HG03520 (cell line): ENCODE measurements at regions not wholly inside any gene's neighbourhood (a gene's known extent, or its start where the extent isn't known, plus 50 kb on each side); places are given as distances from the start of the nearest gene placed in this dataset.
"Not testable (repeated sequence)": the region's sequence is repeated elsewhere in the genome, so short reads cannot be mapped to it uniquely, and the experiment has no call there.

ENCODE experiments used
- ATAC-seq: cut with Tn5 transposase; IDR thresholded peaks from one replicate; pipeline ENCODE4 v1.9.1; 2021; ENCODE audit warnings: mild to moderate bottlenecking, moderate library complexity; ENCODE audit not compliant: unreplicated experiment

DNA sequence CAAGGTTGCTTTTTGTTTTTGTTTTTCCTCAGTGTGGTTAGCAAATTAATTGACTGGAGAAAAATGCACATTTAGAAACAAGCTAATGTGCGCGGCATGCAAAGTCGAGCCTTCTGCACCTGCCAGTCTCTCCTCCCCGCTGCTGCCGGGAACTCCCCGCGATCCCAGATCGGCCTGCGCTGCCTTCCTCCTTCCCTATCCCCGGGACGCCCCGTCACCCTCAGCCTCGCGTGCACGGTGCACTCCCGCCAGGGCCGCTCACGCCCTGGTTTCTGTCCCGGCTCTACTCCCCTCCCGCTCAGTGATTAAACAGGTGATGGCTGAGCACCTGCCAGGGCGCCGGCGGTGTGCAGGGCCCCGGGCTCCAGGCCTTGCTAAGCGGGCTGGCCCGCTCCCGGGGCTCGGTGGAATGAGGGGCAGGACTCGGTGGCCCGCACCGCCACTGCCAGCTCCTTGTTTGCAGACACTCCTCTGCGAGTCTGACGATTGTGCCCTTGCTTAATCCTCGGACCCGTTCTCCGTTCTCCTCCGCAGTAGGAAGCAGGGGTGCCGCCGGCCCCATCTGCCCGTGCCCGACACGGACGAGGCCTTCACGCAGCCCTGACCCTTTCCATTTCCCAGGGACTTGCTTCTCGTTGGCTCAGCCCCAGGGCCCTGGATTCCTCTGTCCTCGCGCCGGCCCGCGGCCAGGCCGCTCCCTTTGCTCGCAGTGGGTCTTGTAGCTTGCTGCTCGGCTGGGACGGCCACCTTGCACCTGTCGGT lies 143.4 kb downstream of the TRIML1 start:
- ATAC-seq, result no peak

DNA sequence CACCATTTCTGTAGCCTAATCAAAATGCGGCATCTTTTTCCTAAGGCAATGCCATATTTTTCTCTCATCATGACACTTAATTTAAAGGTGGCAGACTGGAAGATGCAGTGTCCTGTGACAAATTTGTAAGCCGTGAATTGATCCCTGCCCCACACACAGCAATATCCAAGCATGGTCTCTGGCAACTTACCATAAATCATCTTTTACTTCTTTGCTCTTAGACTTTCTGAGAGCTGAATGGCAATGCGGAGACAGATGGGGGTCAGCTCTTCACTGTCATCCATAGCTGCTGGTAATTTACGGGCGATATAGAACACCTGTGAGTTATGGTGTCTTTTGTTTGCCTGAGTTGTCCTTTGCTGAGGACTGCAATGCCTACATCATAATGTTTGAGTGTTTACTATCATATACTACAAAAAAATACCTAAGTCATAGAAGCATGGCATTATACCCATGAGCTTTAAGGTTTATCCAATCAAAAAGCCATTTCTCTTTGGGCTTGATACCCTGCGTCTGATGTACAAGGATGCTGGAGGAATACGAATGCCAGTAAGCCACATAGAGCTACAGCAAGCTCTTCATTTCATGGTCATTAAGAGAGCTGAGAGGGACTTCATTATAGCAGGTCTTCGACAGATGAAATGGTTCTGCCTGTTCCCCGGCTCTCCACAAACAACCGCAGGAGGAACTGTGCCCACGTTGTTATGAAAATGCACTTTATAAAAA lies 148.1 kb downstream of the TRIML1 start:
- no peak for ATAC-seq

DNA sequence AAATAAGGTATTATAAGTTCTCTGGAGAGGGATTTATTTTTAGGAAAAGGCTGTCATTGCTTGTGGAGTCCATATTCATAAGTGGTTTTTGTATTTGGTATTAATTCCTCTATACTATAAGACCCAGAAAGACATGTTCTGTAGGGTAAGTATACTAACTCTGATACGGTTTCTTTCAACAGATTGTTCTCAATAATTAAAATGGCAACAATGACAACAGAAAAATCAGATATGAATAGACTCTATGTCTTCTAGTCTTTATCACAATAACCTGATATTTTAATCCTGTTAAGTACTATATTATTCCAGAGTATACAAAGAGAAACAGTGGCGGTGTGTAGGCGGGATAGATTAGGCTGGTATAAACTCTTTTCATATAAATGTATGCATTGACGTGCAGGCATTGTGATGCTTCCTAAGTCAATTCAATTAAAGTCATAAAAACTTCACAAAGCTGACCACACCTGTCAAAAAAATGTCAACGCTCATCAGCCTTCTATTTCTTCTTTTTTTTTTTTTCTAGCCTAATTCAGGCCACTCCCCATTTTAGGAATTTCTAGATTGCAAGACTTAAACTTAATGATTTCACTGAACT lies 150.4 kb downstream of the TRIML1 start:
- no peak for ATAC-seq

DNA sequence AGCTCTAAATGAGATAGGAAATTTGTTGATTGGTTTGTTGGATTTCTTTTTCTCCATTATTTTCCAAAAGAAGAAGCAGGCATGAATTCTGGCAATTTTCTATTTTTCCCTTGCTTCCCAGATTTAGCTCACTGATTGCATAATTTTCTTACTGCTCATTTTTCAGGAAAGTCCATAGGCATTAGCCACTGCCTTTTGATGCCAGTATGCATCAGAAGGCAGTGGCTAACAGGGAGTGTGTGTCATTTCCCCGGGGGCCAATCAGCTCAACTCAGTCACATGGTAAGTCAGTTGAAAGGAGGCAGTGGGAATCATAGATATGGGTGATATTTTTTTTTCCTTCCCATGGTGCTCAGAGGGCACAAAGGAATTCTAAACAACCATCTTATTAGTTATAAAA lies 156.7 kb downstream of the TRIML1 start:
- no peak for ATAC-seq

- ATAC-seq, result no peak
These were observed 157.1 kb downstream of the TRIML1 start for GRCh38 chr4:188296331-188296730.

DNA sequence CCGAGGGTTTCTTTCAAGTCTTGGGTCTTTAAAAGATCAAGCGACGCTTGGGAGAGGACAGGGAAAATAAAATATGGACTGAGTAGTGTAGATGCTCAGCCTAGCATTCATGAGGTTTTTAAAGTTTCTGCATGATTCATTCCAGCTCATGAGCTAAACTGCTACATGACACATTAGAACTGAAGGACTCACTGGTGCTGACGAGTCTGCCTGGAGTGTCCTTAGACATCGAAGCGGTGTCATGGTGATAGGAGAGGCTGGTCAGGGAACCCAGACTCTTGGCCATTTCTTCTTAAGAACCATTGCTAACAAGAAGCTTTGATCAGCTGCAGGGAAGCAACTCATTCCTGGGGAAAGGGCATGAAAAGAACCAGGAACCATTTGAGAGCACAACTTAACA lies 158.6 kb downstream of the TRIML1 start:
- ATAC-seq, result no peak

DNA sequence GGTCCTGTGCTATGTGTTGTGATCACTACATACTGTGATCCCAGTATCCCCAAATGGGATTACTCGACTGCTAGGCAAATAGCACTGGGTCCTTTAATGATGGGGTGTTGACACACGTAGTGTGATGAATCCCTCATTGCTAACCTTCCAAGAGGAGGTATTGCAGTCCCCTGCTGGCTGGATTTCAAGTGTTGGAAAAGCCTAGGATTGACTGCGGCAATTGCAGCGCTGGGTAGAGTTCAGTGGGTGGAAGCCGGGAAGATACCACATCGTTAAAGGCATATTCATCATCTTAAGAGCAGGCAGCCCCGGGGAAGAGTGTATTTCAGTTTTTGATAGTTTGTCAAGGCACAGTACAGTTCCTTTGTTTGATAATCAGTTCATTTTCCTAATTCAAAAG lies 159.9 kb downstream of the TRIML1 start:
- ATAC-seq, result no peak

DNA sequence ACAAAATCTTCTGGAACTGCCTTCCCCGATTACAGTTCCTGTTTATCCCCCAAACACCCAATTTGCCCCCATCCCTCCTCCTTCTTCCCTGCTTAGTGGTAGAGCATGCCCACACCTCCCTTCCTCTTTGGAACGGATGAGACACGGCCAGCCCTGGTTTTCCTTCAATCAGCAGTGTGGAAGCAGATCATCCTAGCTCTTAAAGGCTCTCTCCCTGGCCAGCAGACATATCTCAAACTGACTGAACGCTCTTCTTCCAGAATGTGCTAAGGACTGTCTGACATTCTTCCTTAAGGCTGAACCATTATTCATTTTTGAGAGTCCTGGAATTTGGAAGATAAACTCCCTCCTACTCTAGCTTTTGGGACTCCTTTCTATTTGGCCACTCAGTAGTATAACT lies 161.1 kb downstream of the TRIML1 start:
- no peak for ATAC-seq

DNA sequence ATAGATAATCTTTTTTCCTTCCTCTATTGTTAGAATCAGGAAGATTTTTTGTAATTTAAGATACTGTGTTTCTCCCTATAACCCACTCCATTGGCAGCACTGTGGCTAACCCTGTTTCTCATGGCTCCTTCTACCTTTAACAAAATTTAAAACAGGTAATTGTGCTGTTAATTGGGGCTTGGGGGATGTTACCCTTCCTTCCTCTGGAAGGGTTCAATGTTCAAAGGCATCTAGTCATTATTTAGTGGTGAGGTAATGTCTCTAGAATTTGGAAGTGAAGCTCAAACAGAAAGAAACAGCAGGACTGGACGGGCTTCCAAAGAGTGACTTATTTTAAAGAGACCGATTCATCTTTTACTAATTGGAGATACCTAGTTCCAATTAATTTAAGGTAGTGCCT lies 166.4 kb downstream of the TRIML1 start:
- ATAC-seq, result no peak

- ATAC-seq, result no peak
These were observed 168.3 kb downstream of the TRIML1 start for GRCh38 chr4:188307591-188307990.

DNA sequence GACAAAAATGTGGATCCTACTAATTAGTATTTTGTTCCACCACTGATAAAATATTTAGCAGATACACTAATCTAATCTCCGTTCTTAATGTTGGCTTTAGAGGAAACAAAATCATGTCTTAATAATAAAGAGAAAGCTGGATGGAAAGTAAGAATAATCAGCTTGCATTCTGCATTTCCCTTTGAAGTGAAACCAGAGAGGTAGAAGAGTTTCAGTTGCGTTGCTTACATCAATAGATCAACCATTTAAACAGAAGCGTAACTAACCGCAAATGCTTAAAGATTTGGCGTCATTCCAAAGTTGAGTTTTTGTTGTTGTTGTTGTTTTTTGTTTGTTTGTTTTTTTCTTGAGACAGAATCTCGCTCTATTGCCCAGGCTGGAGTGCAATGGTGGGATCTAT lies 168.9 kb downstream of the TRIML1 start:
- no peak for ATAC-seq

GRCh38 chr4:188316391-188316790 lies 177.2 kb downstream of the TRIML1 start:
- no peak for ATAC-seq

DNA sequence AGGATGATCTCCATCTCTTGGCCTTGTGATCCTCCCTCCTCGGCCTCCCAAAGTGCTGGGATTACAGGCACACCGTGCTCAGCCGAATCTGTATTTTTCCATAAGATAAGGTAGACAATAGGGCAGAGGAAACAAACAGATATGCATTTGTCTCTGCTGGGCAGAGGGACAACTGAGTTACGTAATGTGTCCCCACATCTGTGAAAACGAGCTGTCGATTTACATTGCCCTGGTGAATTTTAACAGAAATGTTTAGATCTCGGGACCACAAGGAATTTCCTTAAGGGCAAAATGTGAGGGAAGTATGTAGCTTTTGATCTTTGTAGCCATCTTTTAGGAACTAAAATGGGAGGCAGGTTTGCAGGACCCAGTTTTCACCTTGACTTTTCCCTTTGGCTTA lies 189.7 kb downstream of the TRIML1 start:
- no peak for ATAC-seq

DNA sequence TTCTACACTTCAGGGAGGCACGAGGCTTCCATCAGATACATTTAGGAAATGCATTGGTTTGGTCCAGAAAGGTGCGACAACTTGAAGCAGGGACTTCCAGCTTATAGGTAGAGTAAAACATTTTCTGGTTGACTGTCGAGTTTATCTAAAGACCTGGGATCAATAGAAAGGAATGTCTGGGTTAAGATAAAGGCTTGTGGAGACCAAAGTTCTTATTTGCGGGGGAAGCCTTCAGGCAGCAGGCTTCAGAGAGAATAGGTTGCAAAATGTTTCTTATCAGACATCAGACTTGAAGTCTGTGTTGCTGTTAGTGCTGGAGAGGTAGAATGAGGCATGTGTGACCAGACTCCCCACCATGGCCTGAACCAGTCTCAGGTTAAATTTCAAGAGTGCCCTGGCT lies 190.3 kb downstream of the TRIML1 start:
- ATAC-seq, result no peak

DNA sequence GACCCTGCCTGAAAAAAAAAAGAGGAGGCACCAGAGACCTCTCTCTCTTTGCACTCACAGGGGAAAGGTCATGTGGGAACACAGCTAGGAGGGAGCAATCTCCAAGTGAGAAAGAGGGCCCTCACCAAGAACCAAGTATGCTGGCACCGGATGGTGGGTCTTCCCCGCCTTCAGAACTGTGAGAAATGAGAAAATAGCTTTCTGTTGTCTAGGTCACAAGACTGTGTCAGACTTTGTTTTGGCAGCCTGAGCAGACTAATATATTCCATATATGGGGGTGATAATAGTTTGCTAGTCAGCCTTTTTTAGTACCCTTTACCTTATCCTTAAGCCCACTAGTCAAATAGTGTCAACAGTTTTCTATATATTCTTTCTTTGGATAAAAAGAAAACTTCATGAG lies 193.0 kb downstream of the TRIML1 start:
- ATAC-seq, result no peak

DNA sequence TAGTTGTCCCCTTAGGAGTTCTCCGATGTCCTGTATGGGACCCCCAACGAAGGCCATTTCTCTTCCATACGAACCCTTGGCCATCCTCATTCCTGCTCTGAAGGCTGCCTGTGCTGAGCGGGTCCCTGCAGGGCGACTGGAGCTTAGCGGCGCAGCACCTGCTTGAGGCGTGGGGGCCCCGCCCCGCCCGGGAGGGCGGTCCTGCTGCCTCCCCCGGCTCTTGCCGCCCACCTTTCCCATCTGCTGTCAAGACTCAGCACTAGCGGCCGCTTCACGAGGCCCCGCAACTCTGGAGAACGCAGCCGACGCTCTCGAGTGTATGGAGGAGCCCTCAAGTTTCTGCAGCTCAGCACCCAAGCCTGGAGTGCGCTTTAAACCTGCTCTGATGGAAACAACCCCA lies 197.7 kb downstream of the TRIML1 start:
- no peak for ATAC-seq

DNA sequence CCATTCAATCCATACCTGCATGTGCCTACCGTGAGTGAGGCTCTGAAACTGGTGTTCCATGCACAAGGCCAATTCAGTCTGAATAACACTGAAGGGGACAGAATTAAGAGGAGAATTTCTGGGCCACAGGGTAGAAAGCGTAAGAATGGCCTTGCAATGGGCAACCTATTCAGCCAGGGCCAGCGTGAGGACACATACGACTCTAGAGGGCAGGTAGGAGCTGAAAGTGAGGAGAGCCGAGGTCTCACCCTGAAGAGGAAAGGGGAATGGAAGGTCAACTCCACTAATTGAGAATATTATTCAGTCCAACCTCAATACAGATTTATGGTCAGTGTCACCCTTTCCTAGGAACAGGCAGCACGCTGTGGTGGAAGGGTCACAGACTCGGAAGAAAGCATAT lies 202.2 kb downstream of the TRIML1 start:
- no peak for ATAC-seq

- ATAC-seq, result no peak
These were observed 207.0 kb downstream of the TRIML1 start for GRCh38 chr4:188346171-188346809.

DNA sequence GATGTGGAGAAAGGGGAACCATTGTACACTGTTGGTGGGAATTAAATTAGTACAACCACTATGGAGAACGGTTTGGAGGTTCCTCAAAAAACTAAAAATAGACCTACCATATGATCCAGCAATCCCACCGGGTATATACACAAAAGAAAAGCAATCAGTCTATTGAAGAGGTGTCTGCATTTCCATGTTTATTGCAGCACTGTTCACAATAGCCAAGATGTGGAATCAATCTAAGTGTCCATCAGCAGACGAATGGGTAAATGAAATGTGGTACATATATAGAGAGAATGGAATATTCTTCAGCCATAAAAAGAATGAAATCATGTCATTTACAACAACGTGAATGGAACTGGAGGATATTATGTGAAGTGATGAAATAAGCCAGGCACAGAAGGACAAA lies 208.1 kb downstream of the TRIML1 start:
- no peak for ATAC-seq

- ATAC-seq, result not testable (repeated sequence)
These were observed 210.3 kb downstream of the TRIML1 start for GRCh38 chr4:188349569-188349968.

DNA sequence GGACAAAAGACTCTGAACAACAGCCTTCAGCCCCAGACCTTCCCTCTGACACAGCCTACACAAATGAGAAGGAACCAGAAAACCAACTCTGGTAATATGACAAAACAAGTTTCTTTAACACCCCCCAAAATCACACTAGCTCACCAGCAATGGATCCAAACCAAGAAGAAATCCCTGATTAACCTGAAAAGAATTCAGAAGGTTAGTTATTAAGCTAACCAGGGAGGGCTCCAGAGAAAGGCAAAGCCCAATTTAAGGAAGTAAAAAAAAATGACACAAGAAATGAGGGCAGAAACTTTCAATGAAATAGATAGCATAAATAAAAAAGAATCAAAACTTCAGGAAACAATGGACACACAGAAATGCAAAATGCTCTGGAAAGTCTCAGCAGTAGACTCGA lies 224.0 kb downstream of the TRIML1 start:
- ATAC-seq, result no peak

- ATAC-seq, result no peak
These were observed 231.5 kb downstream of the TRIML1 start for GRCh38 chr4:188370777-188371176.
